DMS114 treated with DMSO at 0.1 percent for 48 hours (cell line): ENCODE measurements at regions not wholly inside any gene's neighbourhood (a gene's known extent, or its start where the extent isn't known, plus 50 kb on each side); places are given as distances from the start of the nearest gene placed in this dataset.
A peak's percentile ranks its signal among the peaks of the same experiment; 100 is the strongest.
"Not testable (repeated sequence)": the region's sequence is repeated elsewhere in the genome, so short reads cannot be mapped to it uniquely, and the experiment has no call there.

Experiments
- DNase-seq: peaks from one replicate; lab custom pipeline; 2025; ENCODE audit not compliant: unreplicated experiment; lab: John Stamatoyannopoulos, UW

- no peak for DNase-seq
Observed at GRCh38 chr5:124960266-124960665, 213.8 kb upstream of the ZNF608 start.

GRCh38 chr5:124961521-124961920 lies 215.1 kb upstream of the ZNF608 start:
- DNase-seq: no peak

- no peak for DNase-seq
Observed at GRCh38 chr5:124962111-124962510, 215.7 kb upstream of the ZNF608 start.

- DNase-seq: no peak
Observed at GRCh38 chr5:124962735-124963134, 216.3 kb upstream of the ZNF608 start.

GRCh38 chr5:124963236-124963919 lies 216.9 kb upstream of the ZNF608 start:
- DNase-seq: no peak

- not testable (repeated sequence) for DNase-seq
Observed at GRCh38 chr5:124966741-124967140, 220.3 kb upstream of the ZNF608 start.

GRCh38 chr5:124970381-124970780 lies 223.9 kb upstream of the ZNF608 start:
- DNase-seq: not testable (repeated sequence)

GRCh38 chr5:124972703-124973102 lies 226.3 kb upstream of the ZNF608 start:
- no peak for DNase-seq

GRCh38 chr5:124973661-124974060 lies 227.2 kb upstream of the ZNF608 start:
- DNase-seq: no peak

- DNase-seq: no peak
Observed at GRCh38 chr5:124976086-124976485, 229.6 kb upstream of the ZNF608 start.

- no peak for DNase-seq
Observed at GRCh38 chr5:124979251-124979650, 232.8 kb upstream of the ZNF608 start.

- no peak for DNase-seq
Observed at GRCh38 chr5:124980163-124980941, 233.9 kb upstream of the ZNF608 start.

GRCh38 chr5:124981901-124982300 lies 235.5 kb upstream of the ZNF608 start:
- DNase-seq: no peak

- DNase-seq: no peak
Observed at GRCh38 chr5:124986170-124986569, 239.7 kb upstream of the ZNF608 start.

- no peak for DNase-seq
Observed at GRCh38 chr5:124986667-124987066, 240.2 kb upstream of the ZNF608 start.

GRCh38 chr5:124987786-124988185 lies 241.3 kb upstream of the ZNF608 start:
- not testable (repeated sequence) for DNase-seq

- no peak for DNase-seq
Observed at GRCh38 chr5:124990723-124991122, 244.3 kb upstream of the ZNF608 start.

- DNase-seq: no peak
Observed at GRCh38 chr5:124995421-124995820, 249.0 kb upstream of the ZNF608 start.

- DNase-seq: peak; percentile 56
Observed at GRCh38 chr5:124996023-124996763, 249.8 kb upstream of the ZNF608 start.

GRCh38 chr5:124996764-124997077 lies 250.3 kb upstream of the ZNF608 start:
- DNase-seq: no peak

- no peak for DNase-seq
Observed at GRCh38 chr5:124997186-124997893, 250.9 kb upstream of the ZNF608 start.
